ENCODE measurements at regions not wholly inside any gene's neighbourhood (a gene's known extent, or its start where the extent isn't known, plus 50 kb on each side); places are given as distances from the start of the nearest gene placed in this dataset.

GRCh38 chr13:30551189-30551588 lies 66.5 kb upstream of the USPL1 start:
- Mint-ChIP-seq H3K27me3 (no peaks in the 10 kb centered on the region), H3K4me3 (no peak overlapping the region), H3K27ac (no peak overlapping the region), H3K4me1 (peaks cover 7% of the 10 kb centered on the region), H3K9me3 (ENCODE audit: insufficient read depth) (peaks cover 2% of the 10 kb centered on the region)
- Histone ChIP-seq H3K9ac (ENCODE audit: low read length) (no peak overlapping the region), H3K36me3 (replicated peaks in 1 of 2; ENCODE audit: control extremely low read depth in 1 of 2, control insufficient read depth in 1 of 2, extremely low read depth in 1 of 2, insufficient read depth in 2 of 2, low read length in 1 of 2) (no peaks in the 10 kb centered on the region), H3K79me2 (ENCODE audit: control insufficient read depth, insufficient read depth, low read length) (no peaks in the 10 kb centered on the region), H3K9me3 (ENCODE audit: control extremely low read depth in 1 of 3, control insufficient read depth in 2 of 3, insufficient read depth in 1 of 3, low read length in 2 of 3) (peaks cover 4 to 13% (median 12%) of the 10 kb centered on the region in 3 donors), H3K27ac (ENCODE audit: low read length in 2 of 2) (no peak overlapping the region), H3K4me3 (ENCODE audit: control extremely low read depth in 1 of 5, extremely low read depth in 1 of 5, insufficient read depth in 1 of 5, low read depth in 2 of 5, low read length in 4 of 5) (no peak overlapping the region), H3K4me1 (ENCODE audit: control insufficient read depth in 2 of 2, insufficient read depth in 2 of 2, low read length in 2 of 2) (peaks cover 8% of the 10 kb centered on the region in 2 donors), H4K20me1 (ENCODE audit: control insufficient read depth, insufficient read depth, low read length, poor library complexity, severe bottlenecking) (no peaks in the 10 kb centered on the region), H2AFZ (ENCODE audit: insufficient read depth, low read depth, low read length, poor library complexity, severe bottlenecking) (no peak overlapping the region), H3K27me3 (replicated peaks in 1 of 4; ENCODE audit: control extremely low read depth in 1 of 4, control insufficient read depth in 3 of 4, insufficient read depth in 4 of 4, low read length in 3 of 4) (no peaks in the 10 kb centered on the region), H3K4me2 (replicated peaks; ENCODE audit: low read depth, low read length, poor library complexity, severe bottlenecking) (no peak overlapping the region)
- CTCF ChIA-PET: interaction anchor here (0.6 to 4.2 kb wide), 10 partner anchors 9 to 780 kb away, joined by 3 to 40 read pairs (median 4); no protein-coding TSS in a partner anchor
- intact Hi-C loops (cut with micrococcal nuclease): loop anchor here (1.0 kb wide), 3 partner anchors 85 to 196 kb away; no protein-coding TSS in a partner anchor
- POLR2A ChIA-PET: no interaction called here
- DNase-seq: peak; percentile 64
- peak; percentile 61 for TF ChIP-seq CTCF (IDR thresholded peaks at IDR 0.05)
- no peak for TF ChIP-seq EZH2 (IDR thresholded peaks at IDR 0.05; ENCODE audit: borderline replicate concordance, insufficient read depth, low read depth, low read length, poor library complexity, severe bottlenecking)
- 50% methylated on average over 1 of the region's 2 CpGs for WGBS (ENCODE audit: insufficient coverage)
- peak; percentile 84 for ATAC-seq (ENCODE audit: low read depth)

DNA sequence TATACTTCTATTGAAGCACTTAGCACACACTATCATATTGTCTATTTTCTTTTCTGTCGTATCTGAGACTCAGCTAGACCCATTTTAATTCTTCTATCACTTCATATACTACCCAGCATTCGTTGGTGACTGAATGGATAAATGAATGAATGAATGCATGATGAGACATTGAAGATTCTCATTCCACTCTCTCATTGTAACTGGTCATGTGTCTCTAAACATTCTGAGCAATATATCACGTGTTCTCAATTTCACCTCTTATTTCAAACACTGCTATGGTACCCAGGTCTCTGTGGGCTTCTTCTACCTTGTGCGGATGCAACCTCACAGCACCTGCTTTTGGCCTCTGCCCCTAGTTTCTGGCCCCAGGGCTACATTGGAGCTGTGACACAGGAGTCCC lies 65.2 kb upstream of the USPL1 start:
- intact Hi-C loops (cut with micrococcal nuclease): no loop called here
- Histone ChIP-seq H3K4me3 (ENCODE audit: control extremely low read depth in 1 of 5, extremely low read depth in 1 of 5, insufficient read depth in 1 of 5, low read depth in 2 of 5, low read length in 4 of 5) (no peak overlapping the region), H2AFZ (ENCODE audit: insufficient read depth, low read depth, low read length, poor library complexity, severe bottlenecking) (no peak overlapping the region), H3K27ac (ENCODE audit: low read length in 2 of 2) (no peak overlapping the region), H3K4me2 (replicated peaks; ENCODE audit: low read depth, low read length, poor library complexity, severe bottlenecking) (no peak overlapping the region), H3K9me3 (ENCODE audit: control extremely low read depth in 1 of 3, control insufficient read depth in 2 of 3, insufficient read depth in 1 of 3, low read length in 2 of 3) (peaks cover 4 to 10% (median 7%) of the 10 kb centered on the region in 3 donors), H3K36me3 (replicated peaks in 1 of 2; ENCODE audit: control extremely low read depth in 1 of 2, control insufficient read depth in 1 of 2, extremely low read depth in 1 of 2, insufficient read depth in 2 of 2, low read length in 1 of 2) (no peaks in the 10 kb centered on the region), H3K27me3 (replicated peaks in 1 of 4; ENCODE audit: control extremely low read depth in 1 of 4, control insufficient read depth in 3 of 4, insufficient read depth in 4 of 4, low read length in 3 of 4) (no peaks in the 10 kb centered on the region), H3K9ac (ENCODE audit: low read length) (no peak overlapping the region), H3K4me1 (ENCODE audit: control insufficient read depth in 2 of 2, insufficient read depth in 2 of 2, low read length in 2 of 2) (peaks cover 4 to 7% of the 10 kb centered on the region in 2 donors), H3K79me2 (ENCODE audit: control insufficient read depth, insufficient read depth, low read length) (no peaks in the 10 kb centered on the region), H4K20me1 (ENCODE audit: control insufficient read depth, insufficient read depth, low read length, poor library complexity, severe bottlenecking) (no peaks in the 10 kb centered on the region)
- TF ChIP-seq EZH2 (IDR thresholded peaks at IDR 0.05; ENCODE audit: borderline replicate concordance, insufficient read depth, low read depth, low read length, poor library complexity, severe bottlenecking) (no peak), CTCF (IDR thresholded peaks at IDR 0.05) (no peak)
- H3K9me3 Mint-ChIP-seq (ENCODE audit: insufficient read depth): peaks cover 2% of the 10 kb centered on the region
- ATAC-seq (ENCODE audit: low read depth): no peak
- WGBS (ENCODE audit: insufficient coverage): 87% methylated on average over 2 of the region's 4 CpGs
- H3K27ac Mint-ChIP-seq: no peak overlapping the region
- no peak overlapping the region for H3K4me3 Mint-ChIP-seq
- no peaks in the 10 kb centered on the region for H3K27me3 Mint-ChIP-seq
- no peak for DNase-seq
- ChIA-PET CTCF (interaction anchor here (1.0 to 4.2 kb wide), 2 partner anchors 196 to 422 kb away, joined by 3 to 40 read pairs; no protein-coding TSS in a partner anchor), POLR2A (no interaction called here)
- peaks cover 5% of the 10 kb centered on the region for H3K4me1 Mint-ChIP-seq

All from B cell (primary cell).